ENCODE measurements at regions not wholly inside any gene's neighbourhood (a gene's known extent, or its start where the extent isn't known, plus 50 kb on each side); places are given as distances from the start of the nearest gene placed in this dataset.

- DNase-seq = peak in 2 of 14 experiments; percentile 15 to 16
- intact Hi-C loops (cut with DNase I, micrococcal nuclease) = no loop called here
- no peak for TF ChIP-seq CTCF (IDR thresholded peaks at IDR 0.05)
- no peak overlapping the region for H3K4me3 ChIP-seq (ENCODE audit: low read length)
- no peaks in the 10 kb centered on the region for H3K9me3 ChIP-seq (ENCODE audit: control insufficient read depth in 1 of 2, insufficient read depth in 1 of 2, low read length in 2 of 2)
- no peaks in the 10 kb centered on the region for H3K4me1 ChIP-seq (ENCODE audit: insufficient read depth, low read length)
- no peaks in the 10 kb centered on the region for H3K36me3 ChIP-seq (ENCODE audit: insufficient read depth, low read length)
- Mint-ChIP-seq H3K36me3 (ENCODE audit: low read depth) (no peaks in the 10 kb centered on the region), H3K9me3 (peaks cover 4% of the 10 kb centered on the region), H3K4me1 (ENCODE audit: low read depth) (no peaks in the 10 kb centered on the region), H3K27ac (no peak overlapping the region), H3K27me3 (peaks cover 10% of the 10 kb centered on the region), H3K4me3 (no peak overlapping the region)
- no peaks in the 10 kb centered on the region for H3K27me3 ChIP-seq (ENCODE audit: control insufficient read depth in 1 of 2, insufficient read depth in 2 of 2, low read length in 2 of 2)
- ChIA-PET POLR2A (no interaction called here), CTCF (no interaction called here)
- H3K27ac ChIP-seq (ENCODE audit: low read depth in 1 of 2, low read length in 2 of 2) = no peak overlapping the region
- no peak for ATAC-seq (ENCODE audit: poor library complexity)
These were observed 132.0 kb upstream of the TET2 start for GRCh38 chr4:105014635-105015034.

GRCh38 chr4:105015750-105016149 is 130.9 kb upstream of the TET2 start:
- H3K36me3 Mint-ChIP-seq (ENCODE audit: low read depth) = no peaks in the 10 kb centered on the region
- H3K9me3 ChIP-seq (ENCODE audit: control insufficient read depth in 1 of 2, insufficient read depth in 1 of 2, low read length in 2 of 2) = no peaks in the 10 kb centered on the region
- ATAC-seq (ENCODE audit: poor library complexity) (no peak), DNase-seq (no peak)
- H3K27ac ChIP-seq (ENCODE audit: low read depth in 1 of 2, low read length in 2 of 2) = no peak overlapping the region
- H3K36me3 ChIP-seq (ENCODE audit: insufficient read depth, low read length) = no peaks in the 10 kb centered on the region
- H3K4me1 Mint-ChIP-seq (ENCODE audit: low read depth) = no peaks in the 10 kb centered on the region
- no peaks in the 10 kb centered on the region for H3K27me3 ChIP-seq (ENCODE audit: control insufficient read depth in 1 of 2, insufficient read depth in 2 of 2, low read length in 2 of 2)
- H3K27ac Mint-ChIP-seq = no peak overlapping the region
- H3K9me3 Mint-ChIP-seq = no peaks in the 10 kb centered on the region
- no peak for TF ChIP-seq CTCF (IDR thresholded peaks at IDR 0.05)
- H3K4me3 ChIP-seq (ENCODE audit: low read length) = no peak overlapping the region
- CTCF ChIA-PET = no interaction called here
- intact Hi-C loops (cut with DNase I, micrococcal nuclease) = no loop called here
- H3K27me3 Mint-ChIP-seq = peaks cover 5% of the 10 kb centered on the region
- POLR2A ChIA-PET = no interaction called here
- H3K4me1 ChIP-seq (ENCODE audit: insufficient read depth, low read length) = no peaks in the 10 kb centered on the region
- H3K4me3 Mint-ChIP-seq = no peak overlapping the region

- H3K9me3 ChIP-seq (ENCODE audit: control insufficient read depth in 1 of 2, insufficient read depth in 1 of 2, low read length in 2 of 2) = peaks cover 9 to 10% of the 10 kb centered on the region in 2 experiments
- intact Hi-C loops (cut with DNase I, micrococcal nuclease) = no loop called here
- no peak for TF ChIP-seq CTCF (IDR thresholded peaks at IDR 0.05)
- H3K27ac ChIP-seq (ENCODE audit: low read depth in 1 of 2, low read length in 2 of 2) = no peak overlapping the region
- POLR2A ChIA-PET = no interaction called here
- ATAC-seq (ENCODE audit: poor library complexity) = no peak
- H3K36me3 ChIP-seq (ENCODE audit: insufficient read depth, low read length) = no peaks in the 10 kb centered on the region
- H3K4me1 ChIP-seq (ENCODE audit: insufficient read depth, low read length) = no peaks in the 10 kb centered on the region
- Mint-ChIP-seq H3K9me3 (peaks cover 12% of the 10 kb centered on the region), H3K4me1 (ENCODE audit: low read depth) (no peaks in the 10 kb centered on the region), H3K27ac (no peak overlapping the region), H3K27me3 (peaks cover 5% of the 10 kb centered on the region), H3K36me3 (ENCODE audit: low read depth) (no peaks in the 10 kb centered on the region), H3K4me3 (no peak overlapping the region)
- CTCF ChIA-PET = no interaction called here
- H3K27me3 ChIP-seq (ENCODE audit: control insufficient read depth in 1 of 2, insufficient read depth in 2 of 2, low read length in 2 of 2) = no peaks in the 10 kb centered on the region
- DNase-seq = peak in 2 of 14 experiments; percentile 4 to 10
- no peak overlapping the region for H3K4me3 ChIP-seq (ENCODE audit: low read length)
These were observed 123.6 kb upstream of the TET2 start for GRCh38 chr4:105022811-105023667.

Data from CD4-positive, alpha-beta T cell (primary cell).